HCT116 (cell line): ENCODE measurements at regions not wholly inside any gene's neighbourhood (a gene's known extent, or its start where the extent isn't known, plus 50 kb on each side); places are given as distances from the start of the nearest gene placed in this dataset.

ENCODE experiments used
- ATAC-seq: fragments of 200-7000 bp; cut with Tn5 transposase; 2 replicates; pipeline ENCODE4 v1.9.1; 2020; ENCODE audit warnings: mild to moderate bottlenecking, moderate library complexity
- BruUV-seq: library from RNA; stranded (reverse); fragments of 400-500 nt; replicated peaks from 2 replicates; lab custom pipeline; 2021; lab: Mats Ljungman, UMichigan
- CTCF ChIA-PET: fragments of 300-600 bp; sonication (Branson Sonifier 250); formaldehyde crosslinking; loops from one replicate; lab custom pipeline; 2021; ENCODE audit warnings: antibody characterized with exemption; lab: Charles Lee
- POLR2A ChIA-PET: fragments of 300-600, 350-600 bp; sonication (Branson Sonifier 250); formaldehyde crosslinking; loops from one replicate; lab custom pipeline; 2021; ENCODE audit warnings: antibody characterized with exemption; lab: Charles Lee
- RAD21 ChIA-PET, 2 experiments: fragments of 300-600 bp; sonication (Branson Sonifier 250); formaldehyde crosslinking; loops; one replicate each; lab custom pipeline; 2023; ENCODE audit warnings: low total read pairs in 2 of 2; ENCODE audit not compliant: uncharacterized antibody in 2 of 2, unreplicated experiment in 2 of 2, low non-redundant PET in 1 of 2; lab: Charles Lee
- DNase-seq: peaks from one replicate; pipeline ENCODE4 v3.0.0-alpha.2; 2010; ENCODE audit warnings: low read depth, low spot score
- H2AFZ ChIP-seq: fragments of 200-600 bp; shearing (Covaris generic), sonication (generic); 2 replicates; pipeline ENCODE4 v1.6.1; 2017; ENCODE audit warnings: low read depth, mixed run types, mixed read lengths, antibody characterized with exemption, low read length; ENCODE audit not compliant: poor library complexity, severe bottlenecking
- H3K27ac ChIP-seq: 2 replicates; pipeline ENCODE4 v1.5.1; 2012; ENCODE audit warnings: low read depth, low read length
- H3K27me3 ChIP-seq: fragments of 200-600 bp; sonication (generic); 2 replicates; pipeline ENCODE4 v1.6.1; 2016; ENCODE audit warnings: mixed run types, low read length, mixed read lengths; ENCODE audit not compliant: insufficient read depth
- H3K36me3 ChIP-seq, 2 experiments: fragments of 200-500 bp in 1 of 2; fragments of 200-600 bp in 1 of 2; sonication (Bioruptor generic) in 1 of 2; sonication (generic) in 1 of 2; 2 replicates each; pipeline versions ENCODE4 v1.5.1 to v1.6.1; 2014 to 2016; ENCODE audit warnings: low read length in 2 of 2, inconsistent platforms in 1 of 2, mixed read lengths in 1 of 2, mixed run types in 1 of 2; ENCODE audit not compliant: insufficient read depth in 2 of 2, control insufficient read depth in 1 of 2
- H3K4me1 ChIP-seq, 2 experiments: fragments of 200-600 bp in 1 of 2; sonication (generic) in 1 of 2; 2 replicates each; pipeline versions ENCODE4 v1.5.1 to v1.6.1; 2012 to 2017; ENCODE audit warnings: low read length in 2 of 2, inconsistent platforms in 1 of 2, mild to moderate bottlenecking in 1 of 2, mixed read lengths in 1 of 2, mixed run types in 1 of 2, moderate library complexity in 1 of 2; ENCODE audit not compliant: insufficient read depth in 2 of 2, control insufficient read depth in 1 of 2
- H3K4me2 ChIP-seq: fragments of 200-600 bp; sonication (generic); 2 replicates; pipeline ENCODE4 v1.6.1; 2017; ENCODE audit warnings: mixed run types, low read length, mixed read lengths
- H3K4me3 ChIP-seq, 2 experiments: fragments of 200-600 bp in 1 of 2; sonication (generic) in 1 of 2; replicated peaks in 1 of 2; 2 replicates each; pipeline ENCODE4 v1.5.1; 2011 to 2016; ENCODE audit warnings: low read length in 2 of 2, control low read depth in 1 of 2, low read depth in 1 of 2, mild to moderate bottlenecking in 1 of 2, mixed read lengths in 1 of 2, mixed run types in 1 of 2
- H3K79me2 ChIP-seq: fragments of 200-600 bp; sonication (generic); 2 replicates; pipeline ENCODE4 v1.6.1; 2017; ENCODE audit warnings: mild to moderate bottlenecking, mixed run types, low read length, moderate library complexity, mixed read lengths; ENCODE audit not compliant: insufficient read depth
- H3K9ac ChIP-seq: fragments of 200-600 bp; sonication (generic); 2 replicates; pipeline ENCODE4 v1.6.1; 2016; ENCODE audit warnings: low read length, mixed read lengths
- H3K9me2 ChIP-seq: fragments of 200-600 bp; sonication (generic), shearing (Covaris generic); 2 replicates; pipeline ENCODE4 v1.6.1; 2017; ENCODE audit warnings: mixed run types, mild to moderate bottlenecking, moderate library complexity; ENCODE audit not compliant: insufficient read depth
- H3K9me3 ChIP-seq, 2 experiments: fragments of 200-500 bp in 1 of 2; fragments of 200-600 bp in 1 of 2; sonication (Bioruptor generic) in 1 of 2; sonication (generic) in 1 of 2; 2 replicates each; pipeline ENCODE4 v1.6.1; 2014 to 2017; ENCODE audit warnings: low read length in 2 of 2, mixed read lengths in 2 of 2, inconsistent platforms in 1 of 2, low read depth in 1 of 2, mild to moderate bottlenecking in 1 of 2, mixed run types in 1 of 2, moderate library complexity in 1 of 2; ENCODE audit not compliant: control insufficient read depth in 1 of 2, insufficient read depth in 1 of 2
- H4K20me1 ChIP-seq: fragments of 200-600 bp; sonication (generic), shearing (Covaris generic); 2 replicates; pipeline ENCODE4 v1.6.1; 2017; ENCODE audit warnings: mixed run types, mild to moderate bottlenecking, moderate library complexity; ENCODE audit not compliant: insufficient read depth
- CBX3 ChIP-seq: IDR thresholded peaks from 2 replicates; pipeline ENCODE4 v1.6.1; 2012; ENCODE audit warnings: low read depth
- EGR1 ChIP-seq: IDR thresholded peaks from 2 replicates; pipeline ENCODE4 v1.6.1; 2012; ENCODE audit warnings: low read depth
- ELF1 ChIP-seq: IDR thresholded peaks from 2 replicates; pipeline ENCODE4 v1.6.1; 2012; ENCODE audit warnings: low read depth, borderline replicate concordance
- EZH2 ChIP-seq: fragments of 200-600 bp; sonication (generic); IDR thresholded peaks from 2 replicates; pipeline ENCODE4 v1.6.1; 2017; ENCODE audit warnings: antibody characterized with exemption, mixed run types
- EZH2phosphoT487 ChIP-seq: fragments of 200-600 bp; IDR thresholded peaks from 2 replicates; pipeline ENCODE4 v1.6.1; 2018; ENCODE audit warnings: antibody characterized with exemption, borderline replicate concordance
- FOSL1 ChIP-seq: IDR thresholded peaks from 2 replicates; pipeline ENCODE4 v1.6.1; 2012; ENCODE audit warnings: low read depth
- MAX ChIP-seq: IDR thresholded peaks from 2 replicates; pipeline ENCODE4 v1.6.1; 2012
- POLR2A ChIP-seq: IDR thresholded peaks from 2 replicates; pipeline ENCODE4 v1.7.0; 2011; ENCODE audit warnings: borderline replicate concordance; ENCODE audit not compliant: insufficient read depth, insufficient read length; ENCODE audit errors: extremely low read depth
- RAD21 ChIP-seq: IDR thresholded peaks from 2 replicates; pipeline ENCODE4 v1.6.1; 2012; ENCODE audit warnings: low read depth, mild to moderate bottlenecking
- REST ChIP-seq: IDR thresholded peaks from 2 replicates; pipeline ENCODE4 v1.6.1; 2012; ENCODE audit warnings: low read depth
- SIN3A ChIP-seq: IDR thresholded peaks from 2 replicates; pipeline ENCODE4 v1.6.1; 2012; ENCODE audit warnings: low read depth
- SP1 ChIP-seq: IDR thresholded peaks from 2 replicates; pipeline ENCODE4 v1.6.1; 2012; ENCODE audit warnings: low read depth
- SRF ChIP-seq: IDR thresholded peaks from 2 replicates; pipeline ENCODE4 v1.6.1; 2012; ENCODE audit warnings: low read depth
- TCF7L2 ChIP-seq: IDR thresholded peaks from 2 replicates; pipeline ENCODE4 v1.7.0; 2011; ENCODE audit warnings: borderline replicate concordance, inconsistent platforms; ENCODE audit not compliant: insufficient read depth, insufficient read length; ENCODE audit errors: extremely low read depth
- YY1 ChIP-seq: IDR thresholded peaks from 2 replicates; pipeline ENCODE4 v1.6.1; 2011; ENCODE audit warnings: low read length, low read depth, moderate library complexity, mild to moderate bottlenecking; ENCODE audit not compliant: insufficient replicate concordance; ENCODE audit errors: extremely low read depth
- ZBTB33 ChIP-seq: IDR thresholded peaks from 2 replicates; pipeline ENCODE4 v1.6.1; 2011; ENCODE audit warnings: mild to moderate bottlenecking, low read length, moderate library complexity; ENCODE audit not compliant: insufficient replicate concordance; ENCODE audit errors: extremely low read depth
- ZFX ChIP-seq: fragments of 450-650 bp; IDR thresholded peaks from 2 replicates; pipeline ENCODE4 v1.6.1; 2017
- intact Hi-C: fragments of 100-400 bp; cut with micrococcal nuclease; formaldehyde crosslinking; loops from 2 replicates; pipeline ENCODE4 v1.10.0; 2022

GRCh38 chr17:71974051-71974450 lies 146.8 kb upstream of the SOX9 start:
- peaks cover 0 to 13% of the 10 kb centered on the region in 2 experiments; a peak in 1 of 4 replicates for H3K4me1 ChIP-seq
- H3K9ac ChIP-seq = no peak overlapping the region
- no peaks in the 10 kb centered on the region for H4K20me1 ChIP-seq
- CTCF ChIA-PET = no interaction called here
- H3K27ac ChIP-seq = no peak overlapping the region
- POLR2A ChIA-PET = no interaction called here
- RAD21 ChIA-PET = no interaction called here
- ATAC-seq (no peak), DNase-seq (no peak)
- no peaks in the 10 kb centered on the region for H3K9me2 ChIP-seq
- BruUV-seq = no TSS peak
- no peak overlapping the region for H3K4me2 ChIP-seq
- H3K79me2 ChIP-seq = no peaks in the 10 kb centered on the region
- no peaks in the 10 kb centered on the region for H3K27me3 ChIP-seq
- no peaks in the 10 kb centered on the region for H3K9me3 ChIP-seq
- TF ChIP-seq FOSL1 (no peak), CBX3 (no peak), ELF1 (no peak), EZH2 (no peak)
- intact Hi-C loops = no loop called here
- H3K36me3 ChIP-seq = no peaks in the 10 kb centered on the region
- H3K4me3 ChIP-seq = no peak overlapping the region
- H2AFZ ChIP-seq = no peak overlapping the region

- peaks cover 0 to 9% of the 10 kb centered on the region in 2 experiments; a peak in 1 of 4 replicates for H3K4me1 ChIP-seq
- ChIA-PET POLR2A (no interaction called here), RAD21 (no interaction called here), CTCF (no interaction called here)
- H3K9ac ChIP-seq = no peak overlapping the region
- H3K4me3 ChIP-seq = no peak overlapping the region
- DNase-seq (no peak), ATAC-seq (no peak)
- H3K36me3 ChIP-seq = no peaks in the 10 kb centered on the region
- BruUV-seq = no TSS peak
- no peak overlapping the region for H3K27ac ChIP-seq
- H3K4me2 ChIP-seq = no peak overlapping the region
- H3K9me2 ChIP-seq = no peaks in the 10 kb centered on the region
- no peak overlapping the region for H2AFZ ChIP-seq
- no peaks in the 10 kb centered on the region for H3K9me3 ChIP-seq
- H3K27me3 ChIP-seq = no peaks in the 10 kb centered on the region
- intact Hi-C loops = no loop called here
- H3K79me2 ChIP-seq = no peaks in the 10 kb centered on the region
- no peaks in the 10 kb centered on the region for H4K20me1 ChIP-seq
- no peak for TF ChIP-seq SIN3A
- no peak for TF ChIP-seq TCF7L2
- TF ChIP-seq EGR1 = no peak
- TF ChIP-seq ELF1 = no peak
- TF ChIP-seq REST = no peak
- TF ChIP-seq FOSL1 = no peak
- TF ChIP-seq EZH2phosphoT487 = no peak
- no peak for TF ChIP-seq RAD21
- no peak for TF ChIP-seq MAX
- no peak for TF ChIP-seq SRF
- TF ChIP-seq ZFX = no peak
- no peak for TF ChIP-seq YY1
- TF ChIP-seq SP1 = no peak
- TF ChIP-seq POLR2A = no peak
- no peak for TF ChIP-seq ZBTB33
- no peak for TF ChIP-seq EZH2
These were observed 145.5 kb upstream of the SOX9 start for GRCh38 chr17:71975331-71975801.
